ENCODE measurements at regions not wholly inside any gene's neighbourhood (a gene's known extent, or its start where the extent isn't known, plus 50 kb on each side); places are given as distances from the start of the nearest gene placed in this dataset.

DNA sequence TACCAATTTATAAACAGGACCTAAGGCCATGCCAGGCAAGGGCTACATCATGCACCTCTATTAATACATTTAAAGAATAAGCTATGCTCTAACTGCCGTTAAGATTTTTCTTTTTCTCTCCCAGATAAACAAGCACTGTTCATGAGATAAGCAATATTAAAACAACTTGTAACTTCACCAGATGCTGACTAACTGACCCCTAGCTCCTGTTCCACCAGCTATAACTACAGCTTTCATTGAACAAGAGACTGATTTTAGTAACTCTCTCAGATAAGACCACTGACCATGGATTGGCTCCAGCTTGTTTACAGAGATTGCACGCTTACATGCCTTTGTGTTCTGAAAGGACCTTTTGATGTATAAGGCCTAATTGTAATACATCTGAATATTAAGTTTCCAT is 540.7 kb upstream of the NECTIN3 start:
- TF ChIP-seq ZNF57 (CRISPR knock-in tag; IDR thresholded peaks at IDR 0.05) (no peak), TEAD2 (tag; IDR thresholded peaks at IDR 0.05) (no peak), ZNF766 (CRISPR knock-in tag; conservative IDR thresholded peaks at IDR 0.05) (no peak), POLR2A (conservative IDR thresholded peaks at IDR 0.05) (no peak), MCM5 (IDR thresholded peaks at IDR 0.05; ENCODE audit: low read depth) (no peak), SRF (CRISPR knock-in tag; IDR thresholded peaks at IDR 0.05) (no peak), ZNF707 (CRISPR knock-in tag; conservative IDR thresholded peaks at IDR 0.05) (no peak), MEIS2 (IDR thresholded peaks at IDR 0.05; ENCODE audit: partially characterized antibody) (no peak)
- TF ChIP-seq, protein P1, sequence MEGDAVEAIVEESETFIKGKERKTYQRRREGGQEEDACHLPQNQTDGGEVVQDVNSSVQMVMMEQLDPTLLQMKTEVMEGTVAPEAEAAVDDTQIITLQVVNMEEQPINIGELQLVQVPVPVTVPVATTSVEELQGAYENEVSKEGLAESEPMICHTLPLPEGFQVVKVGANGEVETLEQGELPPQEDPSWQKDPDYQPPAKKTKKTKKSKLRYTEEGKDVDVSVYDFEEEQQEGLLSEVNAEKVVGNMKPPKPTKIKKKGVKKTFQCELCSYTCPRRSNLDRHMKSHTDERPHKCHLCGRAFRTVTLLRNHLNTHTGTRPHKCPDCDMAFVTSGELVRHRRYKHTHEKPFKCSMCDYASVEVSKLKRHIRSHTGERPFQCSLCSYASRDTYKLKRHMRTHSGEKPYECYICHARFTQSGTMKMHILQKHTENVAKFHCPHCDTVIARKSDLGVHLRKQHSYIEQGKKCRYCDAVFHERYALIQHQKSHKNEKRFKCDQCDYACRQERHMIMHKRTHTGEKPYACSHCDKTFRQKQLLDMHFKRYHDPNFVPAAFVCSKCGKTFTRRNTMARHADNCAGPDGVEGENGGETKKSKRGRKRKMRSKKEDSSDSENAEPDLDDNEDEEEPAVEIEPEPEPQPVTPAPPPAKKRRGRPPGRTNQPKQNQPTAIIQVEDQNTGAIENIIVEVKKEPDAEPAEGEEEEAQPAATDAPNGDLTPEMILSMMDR (IDR thresholded peaks at IDR 0.05 in 2 of 3, conservative IDR thresholded peaks at IDR 0.05 in 1 of 3; ENCODE audit: insufficient read depth in 2 of 3, low read depth in 1 of 3, low read length in 3 of 3), result no peak

Data from K562 (cell line).